HL-60/S4 treated with retinoic acid at 250 ng/mL for 4 days and 3 days (cell line): ENCODE measurements at regions not wholly inside any gene's neighbourhood (a gene's known extent, or its start where the extent isn't known, plus 50 kb on each side); places are given as distances from the start of the nearest gene placed in this dataset.

Experiments used
- in situ Hi-C: fragments of 300-500 bp; cut with MboI; formaldehyde crosslinking; loops from 2 replicates; pipeline ENCODE4 v1.7.0; 2022; ENCODE audit warnings: low sequenced_read_pairs

GRCh38 chr1:244219149-244219548, 168.1 kb downstream of the ZBTB18 start:
- in situ Hi-C loops = no loop called here

DNA sequence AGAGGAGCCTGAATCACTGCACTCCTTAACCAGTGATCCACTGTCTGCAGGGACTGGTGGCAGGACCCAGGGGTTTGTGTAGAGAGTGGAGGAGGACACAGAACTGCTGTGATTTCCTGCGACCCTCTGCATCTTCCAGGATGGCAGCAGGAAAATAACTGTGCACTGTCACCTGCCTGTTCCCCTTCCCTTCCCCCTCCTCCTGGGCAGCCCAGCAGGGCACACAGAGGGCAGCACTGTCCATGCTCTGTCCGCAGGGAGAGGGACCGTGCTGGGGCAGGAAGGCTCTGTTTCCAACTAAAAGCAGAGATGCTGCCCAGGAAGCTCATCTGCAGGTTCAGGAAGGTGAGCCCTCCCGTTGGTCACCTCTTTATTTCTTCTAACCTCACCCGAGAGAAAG, 168.7 kb downstream of the ZBTB18 start:
- in situ Hi-C loops = no loop called here

- in situ Hi-C loops = no loop called here
Observed at GRCh38 chr1:244220410-244220809, 169.3 kb downstream of the ZBTB18 start.

DNA sequence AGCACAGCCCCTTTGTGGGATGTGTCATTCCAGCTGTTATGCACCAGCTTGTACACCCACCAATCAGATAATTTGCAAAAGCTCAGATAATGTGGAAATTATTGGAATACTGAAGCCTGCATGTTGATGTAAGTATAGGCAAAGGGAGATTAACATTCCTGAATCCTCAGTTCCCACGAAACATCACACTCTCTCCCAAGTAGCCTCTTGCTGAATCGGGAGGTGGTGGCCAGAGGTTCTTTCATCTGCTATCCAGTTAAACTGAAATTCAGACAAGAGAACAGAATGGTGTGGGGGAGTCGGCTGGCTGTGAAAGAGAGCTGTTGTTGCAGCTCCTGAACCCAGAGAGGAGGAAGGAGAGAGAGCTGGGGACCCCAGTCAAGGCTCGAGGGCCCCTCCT, 170.9 kb downstream of the ZBTB18 start:
- in situ Hi-C loops = no loop called here

DNA sequence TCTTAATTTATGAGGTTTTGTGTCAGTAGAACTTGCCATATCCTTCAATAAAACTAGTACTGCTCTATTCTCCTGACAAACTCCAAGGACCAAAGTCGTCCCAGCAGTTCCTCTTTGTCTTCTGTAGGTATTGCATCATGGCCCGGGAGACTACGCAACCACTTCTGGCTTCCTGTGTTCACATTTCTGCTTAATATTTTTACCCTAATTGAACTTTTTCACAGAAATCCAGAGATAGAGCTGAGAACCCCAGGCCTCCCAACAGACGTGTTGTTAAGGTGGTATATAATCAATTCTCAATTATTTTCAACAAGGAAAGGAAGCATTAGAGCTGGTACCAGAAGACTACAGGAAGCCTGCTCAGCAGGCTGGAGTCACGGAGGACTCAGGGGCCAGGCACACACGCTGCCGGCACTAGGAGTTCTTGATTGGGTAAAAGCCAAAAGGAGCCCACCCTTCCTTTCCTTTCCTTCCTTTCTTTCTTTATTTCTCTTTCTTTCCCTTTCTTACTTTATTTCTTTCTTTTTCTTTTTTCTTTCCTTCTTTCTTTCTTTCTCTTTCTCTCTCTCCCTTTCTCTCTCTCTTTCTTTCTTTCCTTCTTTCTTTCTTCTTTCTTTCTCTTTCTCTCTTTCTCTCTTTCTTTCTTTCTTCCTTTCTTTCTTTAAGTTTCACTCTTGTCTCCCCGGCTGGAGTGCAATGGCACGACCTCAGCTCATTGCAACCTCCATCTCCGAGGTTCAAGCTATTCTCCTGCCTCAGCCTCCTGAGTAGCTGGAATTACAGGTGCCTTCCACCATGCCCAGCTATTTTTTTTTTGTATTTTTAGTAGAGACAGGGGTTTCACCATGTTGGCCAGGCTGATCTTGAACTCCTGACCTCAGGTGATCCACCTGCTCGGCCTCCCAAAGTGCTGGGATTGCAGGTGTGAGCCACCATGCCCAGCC, 173.7 kb downstream of the ZBTB18 start:
- in situ Hi-C loops = no loop called here

- in situ Hi-C loops = no loop called here
Observed at GRCh38 chr1:244226435-244226834, 175.4 kb downstream of the ZBTB18 start.

GRCh38 chr1:244230470-244230869, 179.4 kb downstream of the ZBTB18 start:
- in situ Hi-C loops = no loop called here

DNA sequence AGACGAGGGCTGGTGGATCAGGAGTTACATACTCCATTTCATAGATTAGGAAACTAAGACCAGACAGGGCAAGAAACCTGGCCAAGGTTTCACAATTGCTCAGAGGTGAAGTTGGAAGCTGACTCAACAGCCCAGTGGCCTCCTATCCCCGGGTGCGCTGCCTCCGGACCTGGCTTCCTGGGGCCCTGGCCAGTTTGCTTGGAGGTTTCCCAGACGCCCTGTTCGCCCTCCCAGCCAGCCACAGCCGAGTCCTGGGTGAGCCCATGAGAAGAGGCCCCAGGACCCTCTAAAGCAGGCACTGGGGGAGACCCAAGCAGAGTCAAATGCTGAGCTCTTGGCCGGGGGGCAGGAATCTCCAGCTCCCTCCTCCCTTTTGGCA, 180.1 kb downstream of the ZBTB18 start:
- in situ Hi-C loops = no loop called here

- in situ Hi-C loops = no loop called here
Observed at GRCh38 chr1:244231572-244232315, 180.7 kb downstream of the ZBTB18 start.

GRCh38 chr1:244234009-244234643, 183.0 kb downstream of the ZBTB18 start:
- in situ Hi-C loops = no loop called here

DNA sequence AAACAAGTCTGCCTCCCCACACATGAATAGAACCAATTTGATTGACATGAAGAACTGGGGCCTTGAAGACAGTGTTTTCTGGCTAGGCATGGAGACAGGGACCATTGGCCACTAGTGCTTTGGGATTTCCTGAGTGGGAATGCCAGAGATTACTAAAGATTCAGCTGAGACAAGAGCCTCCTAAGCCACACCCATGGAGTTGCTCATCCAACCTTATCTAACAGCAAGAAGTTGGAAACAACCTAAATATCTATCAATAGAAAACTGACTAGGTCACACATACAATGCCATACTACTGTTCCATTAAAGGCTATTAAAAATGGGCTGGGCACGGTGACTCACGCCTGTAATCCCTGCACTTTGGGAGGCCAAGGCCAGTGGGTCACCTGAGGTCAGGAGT, 184.1 kb downstream of the ZBTB18 start:
- in situ Hi-C loops = no loop called here

- in situ Hi-C loops = no loop called here
Observed at GRCh38 chr1:244236101-244236500, 185.0 kb downstream of the ZBTB18 start.

DNA sequence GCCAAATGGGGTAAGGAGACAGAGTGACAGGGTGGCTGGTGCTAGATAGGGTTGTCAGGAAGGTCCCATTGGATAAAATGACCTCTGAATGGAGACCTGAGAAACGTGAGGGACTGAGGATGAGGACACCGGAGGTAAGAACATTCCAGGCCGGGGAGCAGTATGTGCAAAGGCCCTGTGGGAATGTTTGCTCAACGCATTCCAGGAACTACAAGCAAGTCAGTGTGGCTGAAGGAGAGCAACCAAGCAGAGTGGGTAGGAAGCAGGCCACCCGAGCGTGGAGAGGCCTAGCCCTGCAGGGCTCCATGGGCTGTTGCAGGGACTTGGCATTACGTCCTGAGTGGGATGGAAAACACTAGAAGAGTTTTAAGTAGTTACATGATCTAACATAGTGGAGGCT, 185.6 kb downstream of the ZBTB18 start:
- in situ Hi-C loops = no loop called here

GRCh38 chr1:244237445-244237844, 186.4 kb downstream of the ZBTB18 start:
- in situ Hi-C loops = no loop called here

DNA sequence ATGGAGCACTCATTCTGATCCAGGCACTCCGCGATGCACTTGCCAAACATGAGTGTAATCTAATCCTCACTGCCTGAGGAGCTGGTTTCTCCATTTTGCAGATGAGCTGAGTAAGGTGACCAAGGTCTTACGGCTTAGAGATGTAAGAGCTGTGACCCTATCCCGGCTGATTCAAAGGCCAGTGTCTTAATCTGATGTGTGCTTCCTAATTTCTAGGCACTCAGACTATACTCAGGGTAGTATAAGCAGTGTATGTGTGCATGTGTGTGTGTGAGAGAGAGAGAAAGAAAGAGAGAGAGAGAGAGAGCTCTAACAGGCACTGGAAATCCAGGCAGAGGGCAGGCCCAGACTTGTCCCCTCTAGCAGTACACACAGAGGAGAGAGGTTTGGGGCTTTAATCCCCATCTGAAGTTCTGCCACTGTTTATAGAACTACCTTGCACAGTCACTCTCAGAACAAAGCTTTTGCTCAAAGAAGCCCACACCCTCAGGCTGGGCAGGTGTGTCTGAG, 188.2 kb downstream of the ZBTB18 start:
- in situ Hi-C loops = no loop called here

DNA sequence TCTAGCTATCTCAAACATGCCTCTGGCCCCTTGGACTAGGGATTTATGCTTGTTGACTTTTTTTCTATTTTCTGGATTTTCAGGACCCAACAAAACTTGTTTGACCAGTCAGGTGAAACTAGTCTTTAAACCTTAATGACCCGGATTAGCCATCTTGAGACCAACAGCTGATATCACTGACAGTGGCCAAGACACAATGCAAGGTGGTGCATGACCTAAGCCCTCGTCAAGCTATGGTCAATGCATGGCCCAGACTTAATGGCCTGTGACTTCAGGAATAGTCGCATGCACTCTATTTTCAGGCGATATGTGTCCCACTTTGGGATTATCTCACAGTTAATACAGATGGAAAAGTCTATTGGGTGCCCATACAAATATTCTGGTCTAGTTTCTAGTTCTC, 190.4 kb downstream of the ZBTB18 start:
- in situ Hi-C loops = no loop called here

DNA sequence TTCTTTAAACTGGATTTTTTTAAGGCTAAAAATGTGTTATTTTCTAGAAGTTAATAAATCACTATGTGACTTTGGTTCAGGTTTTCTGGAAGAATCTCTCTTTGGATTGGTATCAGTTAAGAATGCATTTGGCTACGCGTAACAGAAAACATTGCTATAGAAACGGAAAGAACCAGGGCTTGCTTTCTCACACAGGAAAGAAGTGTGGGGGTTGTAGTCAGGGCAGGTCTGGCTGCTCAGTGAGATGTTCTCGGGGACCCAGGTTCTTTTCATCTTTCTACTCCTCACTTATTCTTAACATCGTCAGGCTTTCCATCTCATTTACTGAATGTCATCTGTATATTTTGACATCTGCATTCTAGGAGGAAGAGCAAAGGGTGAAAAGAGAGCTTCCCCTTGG, 191.4 kb downstream of the ZBTB18 start:
- in situ Hi-C loops = no loop called here

DNA sequence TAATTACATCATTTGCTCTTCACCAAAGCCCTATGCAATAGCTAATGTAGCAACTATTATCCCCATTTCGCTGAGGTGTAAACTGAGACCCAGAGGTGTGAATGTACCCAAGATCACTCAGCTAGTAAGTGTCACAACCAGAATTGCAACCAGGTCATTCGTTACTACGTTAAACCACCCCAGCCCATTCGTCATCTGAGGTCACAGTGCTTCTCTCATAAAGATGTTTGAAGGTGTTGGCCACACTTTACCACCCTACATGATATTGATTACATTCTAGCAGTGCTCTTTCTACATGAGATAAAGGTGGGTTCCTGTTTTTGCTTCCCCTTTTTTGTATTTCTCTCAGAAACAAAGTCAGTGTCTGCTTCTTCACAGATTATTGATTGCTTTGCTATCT, 195.3 kb downstream of the ZBTB18 start:
- in situ Hi-C loops = no loop called here

GRCh38 chr1:244248426-244248825, 197.3 kb downstream of the ZBTB18 start:
- in situ Hi-C loops = no loop called here

DNA sequence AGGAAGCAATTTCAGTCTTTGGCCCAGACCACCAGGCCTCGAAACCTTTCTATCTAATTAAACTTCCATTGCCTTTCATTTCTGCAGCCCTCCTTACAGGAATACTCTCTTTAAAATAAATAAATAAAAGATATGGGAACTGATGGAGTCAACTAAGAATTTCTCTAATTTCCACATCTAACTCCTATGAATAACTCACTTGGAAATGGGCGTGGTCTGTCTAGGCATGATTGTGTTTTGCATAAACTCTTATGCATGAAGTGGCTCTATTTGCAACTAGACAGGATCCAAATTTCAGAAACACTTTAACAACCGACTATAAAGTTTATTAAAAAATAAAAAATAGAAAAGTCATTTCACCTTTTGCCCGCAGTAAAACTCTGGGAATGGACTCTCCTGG, 199.5 kb downstream of the ADSS2 start:
- in situ Hi-C loops = loop anchor here (25.0 kb wide), 1 partner anchor 515 kb away; no protein-coding TSS in a partner anchor

DNA sequence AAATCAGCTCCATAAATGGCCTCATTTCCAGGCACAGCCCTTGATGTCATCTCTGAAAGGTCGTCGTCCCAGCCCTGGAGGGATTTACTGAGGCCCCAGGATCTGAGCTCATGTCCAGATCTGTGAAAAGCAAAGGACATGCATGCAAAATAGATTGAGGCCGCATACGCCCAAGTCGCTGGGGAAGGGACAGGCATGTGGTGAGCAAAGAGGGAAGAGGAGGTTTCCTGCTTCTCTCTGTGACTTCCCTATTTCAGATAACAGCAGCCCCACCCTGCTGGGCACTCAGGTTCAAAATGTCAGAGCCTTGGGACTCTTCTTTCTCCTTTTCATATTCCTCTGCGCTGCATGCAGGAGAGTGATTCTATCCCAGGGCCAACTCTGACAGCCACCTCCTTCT, 197.2 kb downstream of the ADSS2 start:
- in situ Hi-C loops = loop anchor here (25.0 kb wide), 1 partner anchor 517 kb away; no protein-coding TSS in a partner anchor
